Mesenchymal stem cell (in vitro differentiated cells and primary cell): ENCODE measurements at regions not wholly inside any gene's neighbourhood (a gene's known extent, or its start where the extent isn't known, plus 50 kb on each side); places are given as distances from the start of the nearest gene placed in this dataset.

Experiments used
- DNase-seq: peaks from one replicate; pipeline ENCODE4 v3.0.0-alpha.2; 2013
- H2AFZ ChIP-seq: one replicate; pipeline ENCODE4 v1.6.1; 2013; ENCODE audit warnings: low read depth, mild to moderate bottlenecking, control low read depth, inconsistent platforms, low read length, moderate library complexity
- H2AK5ac ChIP-seq: 2 replicates; pipeline ENCODE4 v1.6.1; 2013; ENCODE audit warnings: low read length, moderate library complexity, mild to moderate bottlenecking, inconsistent platforms; ENCODE audit not compliant: severe bottlenecking
- H2BK120ac ChIP-seq: one replicate; pipeline ENCODE4 v1.6.1; 2013; ENCODE audit warnings: low read depth, mild to moderate bottlenecking, inconsistent platforms, low read length, moderate library complexity
- H2BK12ac ChIP-seq, 2 experiments: one replicate each; pipeline ENCODE4 v1.6.1; 2013; ENCODE audit warnings: inconsistent platforms in 2 of 2, low read length in 2 of 2, mild to moderate bottlenecking in 2 of 2, moderate library complexity in 2 of 2, control low read depth in 1 of 2
- H2BK15ac ChIP-seq: one replicate; pipeline ENCODE4 v1.6.1; 2013; ENCODE audit warnings: mild to moderate bottlenecking, low read depth, inconsistent platforms; ENCODE audit not compliant: poor library complexity, severe bottlenecking
- H2BK5ac ChIP-seq: 2 replicates; pipeline ENCODE4 v1.6.1; 2013; ENCODE audit warnings: low read depth, mild to moderate bottlenecking, low read length, control low read depth, inconsistent platforms; ENCODE audit not compliant: poor library complexity, severe bottlenecking
- H3K14ac ChIP-seq, 2 experiments: one replicate each; pipeline ENCODE4 v1.6.1; 2013; ENCODE audit warnings: inconsistent platforms in 2 of 2, low read length in 2 of 2, control low read depth in 1 of 2, mild to moderate bottlenecking in 1 of 2, moderate library complexity in 1 of 2
- H3K18ac ChIP-seq, 2 experiments: one replicate each; pipeline ENCODE4 v1.6.1; 2013; ENCODE audit warnings: inconsistent platforms in 2 of 2, low read length in 2 of 2, control low read depth in 1 of 2, low read depth in 1 of 2, mild to moderate bottlenecking in 1 of 2
- H3K23ac ChIP-seq, 2 experiments: one replicate each; pipeline ENCODE4 v1.6.1; 2013; ENCODE audit warnings: inconsistent platforms in 2 of 2, low read length in 2 of 2, mild to moderate bottlenecking in 2 of 2, moderate library complexity in 2 of 2, control low read depth in 1 of 2
- H3K27ac ChIP-seq: 2 replicates; pipeline ENCODE4 v1.5.1; 2013; ENCODE audit warnings: mild to moderate bottlenecking, moderate library complexity, low read length, control low read depth, inconsistent platforms; ENCODE audit not compliant: poor library complexity, severe bottlenecking
- H3K27me3 ChIP-seq, 2 experiments: 2 replicates each; pipeline versions ENCODE4 v1.6.1 to v1.7.0; 2013; ENCODE audit warnings: low read length in 2 of 2, mild to moderate bottlenecking in 2 of 2, moderate library complexity in 2 of 2, control low read depth in 1 of 2, inconsistent platforms in 1 of 2; ENCODE audit not compliant: control insufficient read depth in 1 of 2, insufficient read depth in 1 of 2
- H3K36me3 ChIP-seq, 2 experiments: 2 replicates each; pipeline versions ENCODE4 v1.6.1 to v1.7.0; 2013; ENCODE audit warnings: low read length in 2 of 2, control low read depth in 1 of 2, inconsistent platforms in 1 of 2, low read depth in 1 of 2, mild to moderate bottlenecking in 1 of 2; ENCODE audit not compliant: insufficient read depth in 2 of 2, control insufficient read depth in 1 of 2
- H3K4ac ChIP-seq, 2 experiments: one replicate each; pipeline ENCODE4 v1.6.1; 2013; ENCODE audit warnings: inconsistent platforms in 2 of 2, low read length in 2 of 2, mild to moderate bottlenecking in 2 of 2, moderate library complexity in 2 of 2, control low read depth in 1 of 2, low read depth in 1 of 2
- H3K4me1 ChIP-seq: 2 replicates; pipeline ENCODE4 v1.6.1; 2013; ENCODE audit warnings: low read depth, low read length, control low read depth; ENCODE audit not compliant: control insufficient read depth, insufficient read depth
- H3K4me2 ChIP-seq: 2 replicates; pipeline ENCODE4 v1.6.1; 2013; ENCODE audit warnings: low read length, mild to moderate bottlenecking, inconsistent platforms; ENCODE audit not compliant: poor library complexity, severe bottlenecking
- H3K4me3 ChIP-seq, 2 experiments: 2 replicates each; pipeline versions ENCODE4 v1.5.1 to v1.7.0; 2013; ENCODE audit warnings: low read length in 2 of 2, mild to moderate bottlenecking in 2 of 2, control low read depth in 1 of 2, low read depth in 1 of 2; ENCODE audit not compliant: insufficient read depth in 1 of 2
- H3K79me1 ChIP-seq: replicated peaks from 2 replicates; pipeline ENCODE4 v1.6.1; 2013; ENCODE audit warnings: mild to moderate bottlenecking, control low read depth, low read length, inconsistent platforms; ENCODE audit not compliant: poor library complexity, severe bottlenecking
- H3K9ac ChIP-seq: 2 replicates; pipeline ENCODE4 v1.7.0; 2013; ENCODE audit warnings: mild to moderate bottlenecking, low read length, moderate library complexity
- H3K9me3 ChIP-seq: 2 replicates; pipeline ENCODE4 v1.7.0; 2013; ENCODE audit warnings: mild to moderate bottlenecking, low read length; ENCODE audit not compliant: control insufficient read depth
- H4K8ac ChIP-seq: one replicate; pipeline ENCODE4 v1.6.1; 2013; ENCODE audit warnings: inconsistent platforms, mild to moderate bottlenecking, low read length, moderate library complexity
- H4K91ac ChIP-seq: one replicate; pipeline ENCODE4 v1.6.1; 2013; ENCODE audit warnings: mild to moderate bottlenecking, low read length, inconsistent platforms
- WGBS: methylation state at CpG from one replicate; pipeline ENCODE4 v1.1.7; 2013; ENCODE audit warnings: mixed read lengths; 5-methylcytosine and 5-hydroxymethylcytosine counted together

- Histone ChIP-seq H3K27ac (no peak overlapping the region), H3K4ac (no peak overlapping the region), H2BK12ac (no peak overlapping the region), H3K18ac (no peak overlapping the region), H2AFZ (no peak overlapping the region), H3K4me1 (no peaks in the 10 kb centered on the region), H3K27me3 (no peaks in the 10 kb centered on the region), H3K4me3 (no peak overlapping the region), H2BK15ac (no peak overlapping the region), H3K36me3 (no peaks in the 10 kb centered on the region), H3K14ac (no peak overlapping the region), H2BK5ac (no peak overlapping the region), H4K8ac (no peak overlapping the region), H3K23ac (no peak overlapping the region), H4K91ac (no peak overlapping the region), H2BK120ac (no peak overlapping the region), H2AK5ac (no peak overlapping the region), H3K9me3 (peaks cover 11% of the 10 kb centered on the region), H3K4me2 (no peak overlapping the region), H3K79me1 (no peaks in the 10 kb centered on the region), H3K9ac (no peak overlapping the region)
- 85% methylated on average over 3 of the region's 3 CpGs for WGBS
- DNase-seq, result peak; percentile 6
These were observed 1144.0 kb upstream of the NUDT12 start for GRCh38 chr5:104706600-104706999.

GRCh38 chr5:104702212-104702611, 1139.6 kb upstream of the NUDT12 start:
- no CpG with 5 or more reads among the region's 1 CpG for WGBS
- Histone ChIP-seq H3K23ac (no peak overlapping the region), H3K9ac (no peak overlapping the region), H4K8ac (no peak overlapping the region), H2BK120ac (no peak overlapping the region), H3K4me3 (no peak overlapping the region), H3K79me1 (no peaks in the 10 kb centered on the region), H3K4ac (no peak overlapping the region), H3K14ac (no peak overlapping the region), H2BK15ac (no peak overlapping the region), H3K4me1 (no peaks in the 10 kb centered on the region), H3K27ac (no peak overlapping the region), H4K91ac (no peak overlapping the region), H2AK5ac (no peak overlapping the region), H3K9me3 (peaks cover 21% of the 10 kb centered on the region), H2BK5ac (no peak overlapping the region), H2BK12ac (no peak overlapping the region), H3K27me3 (no peaks in the 10 kb centered on the region), H3K36me3 (no peaks in the 10 kb centered on the region), H3K18ac (no peak overlapping the region), H2AFZ (no peak overlapping the region), H3K4me2 (no peak overlapping the region)
- DNase-seq, result no peak

GRCh38 chr5:104699438-104699837, 1136.8 kb upstream of the NUDT12 start:
- Histone ChIP-seq H3K23ac (no peak overlapping the region), H4K91ac (no peak overlapping the region), H3K27me3 (no peaks in the 10 kb centered on the region), H2BK12ac (no peak overlapping the region), H3K4ac (no peak overlapping the region), H3K4me1 (no peaks in the 10 kb centered on the region), H3K18ac (no peak overlapping the region), H3K4me3 (no peak overlapping the region), H3K36me3 (no peaks in the 10 kb centered on the region), H2BK5ac (no peak overlapping the region), H3K9ac (no peak overlapping the region), H3K4me2 (no peak overlapping the region), H3K9me3 (peaks cover 15% of the 10 kb centered on the region), H2BK120ac (no peak overlapping the region), H3K14ac (no peak overlapping the region), H2AK5ac (no peak overlapping the region), H2BK15ac (no peak overlapping the region), H3K79me1 (no peaks in the 10 kb centered on the region), H2AFZ (no peak overlapping the region), H4K8ac (no peak overlapping the region), H3K27ac (no peak overlapping the region)
- no CpG with 5 or more reads among the region's 2 CpGs for WGBS
- DNase-seq, result no peak

- no peak overlapping the region for H3K4me3 ChIP-seq
- H3K18ac ChIP-seq, result no peak overlapping the region
- peaks cover 20% of the 10 kb centered on the region for H3K9me3 ChIP-seq
- no peak overlapping the region for H3K4me2 ChIP-seq
- no peaks in the 10 kb centered on the region for H3K27me3 ChIP-seq
- H2BK5ac ChIP-seq, result no peak overlapping the region
- H2AK5ac ChIP-seq, result no peak overlapping the region
- no peak overlapping the region for H3K4ac ChIP-seq
- no peak overlapping the region for H3K23ac ChIP-seq
- H4K8ac ChIP-seq, result no peak overlapping the region
- H3K9ac ChIP-seq, result no peak overlapping the region
- H2AFZ ChIP-seq, result no peak overlapping the region
- no peak overlapping the region for H3K27ac ChIP-seq
- no peak for DNase-seq
- H3K36me3 ChIP-seq, result no peaks in the 10 kb centered on the region
- no peak overlapping the region for H2BK120ac ChIP-seq
- H3K79me1 ChIP-seq, result no peaks in the 10 kb centered on the region
- no peak overlapping the region for H2BK15ac ChIP-seq
- H4K91ac ChIP-seq, result no peak overlapping the region
- H3K4me1 ChIP-seq, result no peaks in the 10 kb centered on the region
- 91% methylated on average over 1 of the region's 1 CpG for WGBS
- no peak overlapping the region for H2BK12ac ChIP-seq
- no peak overlapping the region for H3K14ac ChIP-seq
These were observed 1098.7 kb upstream of the NUDT12 start for GRCh38 chr5:104661256-104661655.
